GM12872 (cell line): ENCODE measurements at regions not wholly inside any gene's neighbourhood (a gene's known extent, or its start where the extent isn't known, plus 50 kb on each side); places are given as distances from the start of the nearest gene placed in this dataset.

Source experiments
- TF ChIP-seq, protein P1 (sequence below): IDR thresholded peaks from 3 replicates; pipeline ENCODE4 v1.5.1; 2011; ENCODE audit warnings: low read depth, mild to moderate bottlenecking, low read length, moderate library complexity; ENCODE audit not compliant: insufficient read depth

DNA sequence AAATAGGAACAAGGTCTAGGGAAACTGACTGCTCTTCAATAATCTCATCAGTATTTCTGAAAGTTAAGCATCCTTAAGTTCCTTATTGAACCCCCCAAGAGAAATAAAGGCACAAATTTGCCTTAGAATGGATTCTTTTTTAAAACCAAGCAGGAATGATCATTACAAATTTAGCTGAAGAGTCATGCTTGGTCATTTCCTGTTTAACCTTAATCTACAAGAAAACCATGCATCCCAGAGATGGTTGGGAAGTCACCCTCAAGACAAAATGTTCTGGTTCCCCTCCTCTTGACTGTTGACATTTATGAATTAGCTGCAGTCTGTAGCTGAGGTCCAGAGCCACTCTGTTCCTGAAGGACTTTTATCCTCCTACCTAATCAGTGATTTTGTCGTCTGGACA, 291.8 kb upstream of the G2E3 start:
- TF ChIP-seq, protein P1, sequence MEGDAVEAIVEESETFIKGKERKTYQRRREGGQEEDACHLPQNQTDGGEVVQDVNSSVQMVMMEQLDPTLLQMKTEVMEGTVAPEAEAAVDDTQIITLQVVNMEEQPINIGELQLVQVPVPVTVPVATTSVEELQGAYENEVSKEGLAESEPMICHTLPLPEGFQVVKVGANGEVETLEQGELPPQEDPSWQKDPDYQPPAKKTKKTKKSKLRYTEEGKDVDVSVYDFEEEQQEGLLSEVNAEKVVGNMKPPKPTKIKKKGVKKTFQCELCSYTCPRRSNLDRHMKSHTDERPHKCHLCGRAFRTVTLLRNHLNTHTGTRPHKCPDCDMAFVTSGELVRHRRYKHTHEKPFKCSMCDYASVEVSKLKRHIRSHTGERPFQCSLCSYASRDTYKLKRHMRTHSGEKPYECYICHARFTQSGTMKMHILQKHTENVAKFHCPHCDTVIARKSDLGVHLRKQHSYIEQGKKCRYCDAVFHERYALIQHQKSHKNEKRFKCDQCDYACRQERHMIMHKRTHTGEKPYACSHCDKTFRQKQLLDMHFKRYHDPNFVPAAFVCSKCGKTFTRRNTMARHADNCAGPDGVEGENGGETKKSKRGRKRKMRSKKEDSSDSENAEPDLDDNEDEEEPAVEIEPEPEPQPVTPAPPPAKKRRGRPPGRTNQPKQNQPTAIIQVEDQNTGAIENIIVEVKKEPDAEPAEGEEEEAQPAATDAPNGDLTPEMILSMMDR: no peak

DNA sequence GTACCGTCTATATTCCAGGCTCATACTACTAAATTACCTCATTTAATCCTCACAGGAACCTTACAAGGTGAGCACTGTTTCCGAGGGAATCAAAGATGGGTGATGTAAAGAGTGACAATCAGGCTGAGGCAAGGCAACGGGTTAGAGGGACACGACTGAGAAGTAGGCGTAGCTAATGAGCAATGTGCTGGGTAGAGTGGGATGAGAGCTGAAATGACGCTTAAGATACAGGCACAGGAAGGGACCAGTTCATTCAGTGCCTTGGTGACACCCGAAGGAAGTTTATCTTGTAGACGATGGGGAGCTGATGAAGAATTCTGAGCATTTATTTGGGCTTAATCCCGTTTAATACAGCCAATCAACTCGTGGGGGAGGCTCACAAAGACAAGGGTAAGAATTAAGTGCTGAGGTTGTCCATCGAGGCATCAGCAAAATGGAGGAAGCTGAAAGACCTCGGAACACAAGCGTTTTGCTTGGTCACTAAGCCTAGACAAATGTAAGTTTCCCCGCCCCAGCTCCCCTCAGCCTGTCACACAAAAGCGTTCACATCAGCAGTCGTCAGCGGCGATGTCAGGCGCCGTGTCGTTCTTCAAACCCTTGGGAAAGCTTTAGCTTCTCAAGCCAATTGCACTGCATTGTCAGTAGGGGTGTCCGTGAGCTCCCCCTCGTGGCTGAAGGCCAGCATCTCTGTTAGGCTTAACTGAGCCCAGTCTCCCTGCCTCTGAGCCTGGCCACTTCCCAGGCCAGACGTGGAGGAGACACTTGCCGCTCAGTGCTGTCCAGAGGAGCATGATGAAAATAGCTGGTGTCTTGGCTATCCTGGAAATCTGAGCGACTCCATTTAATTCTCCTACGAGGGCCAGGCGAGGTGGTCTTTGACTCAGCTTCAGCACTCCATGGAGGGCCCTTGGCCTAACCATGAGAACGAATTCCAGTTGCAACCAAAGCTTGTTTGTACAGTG, 288.5 kb upstream of the G2E3 start:
- TF ChIP-seq, protein P1: peak; percentile 97

DNA sequence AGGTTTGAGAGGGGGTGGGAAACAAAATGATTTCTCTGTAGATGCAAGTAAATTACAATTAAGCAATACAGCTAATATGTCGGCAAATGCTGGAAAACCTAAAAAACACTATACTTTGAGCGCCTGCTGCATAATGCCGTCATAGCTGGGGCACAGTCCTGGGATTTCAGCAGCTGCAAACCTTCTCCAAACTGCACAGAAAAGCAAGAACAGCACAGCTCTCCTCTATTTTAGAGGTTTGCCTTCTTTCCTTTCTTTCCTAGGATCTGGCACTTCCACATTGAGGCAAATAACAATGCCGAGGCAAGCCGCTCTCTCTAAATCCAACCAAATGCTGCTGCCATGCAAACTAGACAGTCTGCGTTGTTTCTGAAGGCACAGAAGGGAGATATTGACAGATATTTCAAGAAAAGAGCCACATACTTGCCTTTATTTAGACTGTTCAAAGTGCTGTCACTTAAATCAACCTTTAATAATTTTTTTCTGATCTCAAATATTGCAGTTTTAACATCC, 287.1 kb upstream of the G2E3 start:
- TF ChIP-seq, protein P1: no peak

DNA sequence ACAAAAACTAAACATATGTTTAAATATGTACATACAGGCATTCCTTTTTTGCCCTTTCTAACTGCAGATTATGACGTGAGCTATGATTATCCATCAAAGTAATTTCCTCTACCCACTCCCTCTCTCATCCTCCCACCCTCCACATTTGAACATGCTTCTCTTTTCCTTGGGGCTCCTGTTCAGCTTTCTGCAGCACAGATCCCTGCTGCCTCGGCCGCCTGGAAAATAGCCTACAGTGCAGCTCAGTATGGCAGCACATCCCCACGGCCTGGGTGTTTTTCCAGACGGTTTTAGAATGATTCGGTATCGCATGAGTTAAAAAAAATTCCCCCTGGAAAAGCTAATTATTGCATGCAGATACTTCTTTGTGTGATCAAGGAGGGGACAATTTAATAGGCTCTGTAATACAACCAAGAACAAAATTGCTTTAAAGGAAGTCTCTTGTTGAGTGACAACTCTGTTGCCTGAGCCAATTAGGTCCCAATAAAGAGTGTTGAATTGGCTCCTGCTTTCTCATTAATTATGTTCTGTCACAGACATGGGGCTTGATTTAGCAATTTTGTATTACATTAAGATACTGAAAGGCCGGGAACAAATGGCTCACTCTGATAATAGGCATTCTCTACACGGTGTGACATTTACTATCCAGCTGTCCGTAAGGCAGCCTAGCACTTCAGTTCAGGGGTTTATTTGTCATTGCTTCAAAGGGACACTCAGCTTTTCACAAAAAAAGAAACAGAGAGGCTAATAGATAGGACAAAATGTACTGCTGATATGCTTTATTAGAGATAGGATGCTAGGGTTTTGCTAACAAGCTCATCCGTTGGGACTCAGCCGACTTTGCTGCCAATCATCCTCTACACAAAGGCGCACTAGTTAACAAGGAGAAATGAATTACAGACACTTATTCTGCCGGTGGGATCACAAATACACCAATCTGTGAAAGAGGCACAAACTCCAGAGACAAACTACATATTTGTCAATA, 285.8 kb upstream of the G2E3 start:
- TF ChIP-seq, protein P1: no peak

DNA sequence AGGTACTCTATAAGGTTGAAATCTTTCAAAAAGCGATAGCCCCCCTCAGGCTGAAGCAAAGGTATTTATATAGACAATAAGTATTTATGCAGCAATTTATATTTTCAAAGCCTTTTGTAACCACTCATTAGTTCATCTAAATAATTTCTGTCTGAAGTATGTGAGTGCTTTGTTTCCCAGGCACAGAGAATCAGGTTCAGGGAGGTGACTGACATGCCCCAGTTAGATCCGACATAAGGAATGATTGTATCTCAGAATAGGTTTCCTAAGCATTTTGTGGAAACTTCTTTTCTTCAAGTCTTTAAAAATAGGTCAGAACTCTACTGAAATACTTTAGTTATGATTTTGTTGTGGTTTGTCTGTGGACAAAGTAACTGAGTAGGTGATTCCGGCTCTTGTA, 283.4 kb upstream of the G2E3 start:
- TF ChIP-seq, protein P1: no peak

DNA sequence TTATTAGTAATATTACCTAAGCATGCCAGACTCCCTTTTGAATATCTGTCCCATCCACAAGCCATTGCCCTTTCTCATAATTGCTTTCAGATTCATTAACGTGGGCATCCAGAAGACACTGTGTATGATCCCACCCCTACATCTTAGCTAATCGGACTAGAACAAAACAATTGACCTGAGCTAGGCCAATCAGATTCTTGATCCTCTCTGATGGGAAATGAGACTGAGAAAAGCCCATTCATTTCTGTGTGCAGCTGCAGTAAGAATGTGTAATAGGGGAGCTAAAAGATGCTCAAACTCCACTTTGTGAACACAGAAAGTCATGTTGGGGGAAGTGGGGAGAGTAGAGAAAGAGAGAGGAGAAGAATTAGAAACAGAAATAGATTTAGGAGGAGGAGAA, 281.7 kb upstream of the G2E3 start:
- TF ChIP-seq, protein P1: no peak
